H1 (cell line): ENCODE measurements at regions not wholly inside any gene's neighbourhood (a gene's known extent, or its start where the extent isn't known, plus 50 kb on each side); places are given as distances from the start of the nearest gene placed in this dataset.

ENCODE experiments used
- CTCF ChIA-PET: fragments of 300-600 bp; sonication (Branson Sonifier 250); formaldehyde crosslinking; loops from one replicate; lab custom pipeline; 2021; ENCODE audit not compliant: partially characterized antibody; lab: Charles Lee
- POLR2A ChIA-PET: fragments of 300-600 bp; sonication (Branson Sonifier 250); formaldehyde crosslinking; loops from one replicate; lab custom pipeline; 2021; ENCODE audit warnings: inconsistent platforms; ENCODE audit not compliant: partially characterized antibody; lab: Charles Lee
- DNase-seq, 2 experiments: peaks; one replicate each; pipeline versions ENCODE4 v3.0.0 to v3.0.0-alpha.2; 2010 to 2022; ENCODE audit warnings: low spot score in 2 of 2, low read depth in 1 of 2, mixed read lengths in 1 of 2
- FAIRE-seq: peaks from 2 replicates; lab custom pipeline; 2011; peaks lifted over from hg19 to GRCh38; lab: Jason Lieb, UNC
- H2AFZ ChIP-seq: 2 replicates; pipeline ENCODE4 v1.8.1; 2012; ENCODE audit warnings: low read length, inconsistent platforms
- H2AK5ac ChIP-seq: 2 replicates; pipeline ENCODE4 v1.6.1; 2013; ENCODE audit warnings: low read depth, low read length
- H2BK120ac ChIP-seq: replicated peaks from 2 replicates; pipeline ENCODE3; 2013; ENCODE audit warnings: low read depth, low read length, inconsistent platforms
- H2BK12ac ChIP-seq: 2 replicates; pipeline ENCODE4 v1.6.1; 2013; ENCODE audit warnings: low read depth, low read length
- H2BK15ac ChIP-seq: 2 replicates; pipeline ENCODE4 v1.6.1; 2013; ENCODE audit warnings: low read length
- H2BK20ac ChIP-seq: 2 replicates; pipeline ENCODE4 v1.6.1; 2013; ENCODE audit warnings: low read length
- H2BK5ac ChIP-seq: 2 replicates; pipeline ENCODE4 v1.6.1; 2013; ENCODE audit warnings: low read depth, low read length
- H3K14ac ChIP-seq: 2 replicates; pipeline ENCODE4 v1.6.1; 2013; ENCODE audit warnings: inconsistent platforms; ENCODE audit not compliant: insufficient read length
- H3K18ac ChIP-seq: 2 replicates; pipeline ENCODE4 v1.6.1; 2013; ENCODE audit warnings: low read length; ENCODE audit errors: extremely low read depth
- H3K23ac ChIP-seq: 2 replicates; pipeline ENCODE4 v1.6.1; 2013; ENCODE audit warnings: inconsistent platforms; ENCODE audit not compliant: insufficient read length
- H3K23me2 ChIP-seq: 2 replicates; pipeline ENCODE4 v1.6.1; 2013; ENCODE audit warnings: low read depth, low read length
- H3K27ac ChIP-seq: 2 replicates; pipeline ENCODE4 v1.6.1; 2011; ENCODE audit warnings: low read depth, low read length, inconsistent platforms
- H3K27me3 ChIP-seq, 4 experiments: replicated peaks in 1 of 4; 1 replicate in 1 of 4; 2 replicates in 3 of 4; pipeline versions ENCODE4 v1.6.1 to v1.8.1; 2011 to 2013; ENCODE audit warnings: low read length in 3 of 4, mild to moderate bottlenecking in 3 of 4, inconsistent platforms in 2 of 4, mixed read lengths in 2 of 4, moderate library complexity in 1 of 4; ENCODE audit not compliant: control insufficient read depth in 3 of 4, insufficient read depth in 3 of 4; ENCODE audit errors: extremely low read depth in 1 of 4
- H3K36me3 ChIP-seq, 4 experiments: 2 replicates each; pipeline versions ENCODE4 v1.6.1 to v1.8.1; 2011 to 2013; ENCODE audit warnings: mild to moderate bottlenecking in 4 of 4, low read length in 3 of 4, moderate library complexity in 2 of 4, control low read depth in 1 of 4, inconsistent platforms in 1 of 4; ENCODE audit not compliant: insufficient read depth in 4 of 4, control insufficient read depth in 2 of 4
- H3K4ac ChIP-seq: replicated peaks from 2 replicates; pipeline ENCODE3; 2013; ENCODE audit warnings: low read length, low read depth, mixed read lengths, inconsistent platforms; ENCODE audit not compliant: insufficient read length
- H3K4me1 ChIP-seq, 4 experiments: replicated peaks in 1 of 4; 1 replicate in 1 of 4; 2 replicates in 3 of 4; pipeline versions ENCODE4 v1.6.1 to v1.8.1; 2011 to 2013; ENCODE audit warnings: low read length in 3 of 4, inconsistent platforms in 2 of 4, mixed read lengths in 1 of 4; ENCODE audit not compliant: insufficient read depth in 4 of 4, control insufficient read depth in 3 of 4
- H3K4me2 ChIP-seq, 2 experiments: 2 replicates each; pipeline versions ENCODE4 v1.6.1 to v1.8.1; 2011 to 2013; ENCODE audit warnings: low read depth in 2 of 2, low read length in 2 of 2, control low read depth in 1 of 2, inconsistent platforms in 1 of 2, mild to moderate bottlenecking in 1 of 2; ENCODE audit not compliant: insufficient read depth in 1 of 2
- H3K4me3 ChIP-seq, 4 experiments: fragments of 200-600, 300-600 bp in 1 of 4; sonication (generic), shearing (Covaris generic), sonication (Bioruptor Twin) in 1 of 4; 2 replicates each; pipeline versions ENCODE4 v1.5.1 to v1.8.1; 2011 to 2016; ENCODE audit warnings: low read length in 4 of 4, low read depth in 3 of 4, control low read depth in 2 of 4, inconsistent platforms in 2 of 4, mild to moderate bottlenecking in 2 of 4, mixed read lengths in 1 of 4, moderate library complexity in 1 of 4; ENCODE audit not compliant: insufficient read depth in 2 of 4; ENCODE audit errors: extremely low read depth in 1 of 4
- H3K56ac ChIP-seq: replicated peaks from 2 replicates; pipeline ENCODE3; 2013; ENCODE audit warnings: low read depth, mild to moderate bottlenecking, mixed read lengths, low read length, inconsistent platforms; ENCODE audit not compliant: insufficient read length
- H3K79me1 ChIP-seq: 2 replicates; pipeline ENCODE4 v1.6.1; 2013; ENCODE audit warnings: low read depth, low read length, control low read depth
- H3K79me2 ChIP-seq, 2 experiments: 2 replicates each; pipeline versions ENCODE4 v1.6.1 to v1.8.1; 2012 to 2013; ENCODE audit warnings: low read length in 2 of 2, mild to moderate bottlenecking in 2 of 2, inconsistent platforms in 1 of 2; ENCODE audit not compliant: insufficient read depth in 2 of 2, control insufficient read depth in 1 of 2
- H3K9ac ChIP-seq, 4 experiments: replicated peaks in 1 of 4; 1 replicate in 1 of 4; 2 replicates in 3 of 4; pipeline versions ENCODE4 v1.6.1 to v1.8.1; 2011 to 2013; ENCODE audit warnings: low read depth in 3 of 4, low read length in 3 of 4, control low read depth in 2 of 4, mild to moderate bottlenecking in 2 of 4, moderate library complexity in 2 of 4, inconsistent platforms in 1 of 4; ENCODE audit errors: extremely low read depth in 1 of 4
- H3K9me3 ChIP-seq, 2 experiments: 2 replicates each; pipeline versions ENCODE4 v1.6.1 to v1.8.1; 2012 to 2013; ENCODE audit warnings: mild to moderate bottlenecking in 2 of 2, moderate library complexity in 2 of 2, control low read depth in 1 of 2, inconsistent platforms in 1 of 2, low read depth in 1 of 2, low read length in 1 of 2, mixed read lengths in 1 of 2; ENCODE audit not compliant: insufficient read depth in 2 of 2
- H4K20me1 ChIP-seq, 2 experiments: replicated peaks in 1 of 2; 2 replicates each; pipeline versions ENCODE3 to v1.8.1; 2011 to 2013; ENCODE audit warnings: inconsistent platforms in 2 of 2, low read length in 2 of 2, mild to moderate bottlenecking in 1 of 2; ENCODE audit not compliant: insufficient read depth in 2 of 2, control insufficient read depth in 1 of 2
- H4K5ac ChIP-seq: 2 replicates; pipeline ENCODE4 v1.6.1; 2013; ENCODE audit warnings: low read length, low read depth, mixed read lengths, inconsistent platforms; ENCODE audit not compliant: insufficient read length
- H4K8ac ChIP-seq: 2 replicates; pipeline ENCODE4 v1.8.0; 2013; ENCODE audit warnings: mild to moderate bottlenecking, moderate library complexity, low read length, inconsistent platforms; ENCODE audit not compliant: insufficient read depth; ENCODE audit errors: extremely low read depth
- H4K91ac ChIP-seq: replicated peaks from 2 replicates; pipeline ENCODE3; 2013; ENCODE audit warnings: low read length, mixed read lengths, inconsistent platforms; ENCODE audit not compliant: insufficient read length
- CTCF ChIP-seq, 3 experiments: IDR thresholded peaks; 1 replicate in 2 of 3; 2 replicates in 1 of 3; pipeline versions ENCODE4 v1.5.1 to v1.6.1; 2011; ENCODE audit warnings: low read length in 3 of 3, mild to moderate bottlenecking in 3 of 3, inconsistent platforms in 2 of 3, low read depth in 1 of 3, moderate library complexity in 1 of 3; ENCODE audit not compliant: insufficient read depth in 1 of 3; ENCODE audit errors: control extremely low read depth in 1 of 3
- FOSL1 ChIP-seq: IDR thresholded peaks from 2 replicates; pipeline ENCODE4 v1.6.1; 2011; ENCODE audit warnings: mild to moderate bottlenecking, low read depth, low read length, moderate library complexity; ENCODE audit not compliant: insufficient read depth
- POLR2AphosphoS5 ChIP-seq: IDR thresholded peaks from 2 replicates; pipeline ENCODE4 v1.6.1; 2011; ENCODE audit warnings: low read depth, low read length
- RAD21 ChIP-seq, 2 experiments: IDR thresholded peaks in 1 of 2; conservative IDR thresholded peaks in 1 of 2; 2 replicates each; pipeline ENCODE4 v1.6.1; 2011; ENCODE audit warnings: low read depth in 2 of 2, low read length in 2 of 2, improper control_type of control experiment in 1 of 2, inconsistent platforms in 1 of 2, mild to moderate bottlenecking in 1 of 2, moderate library complexity in 1 of 2
- TBP ChIP-seq: IDR thresholded peaks from 2 replicates; pipeline ENCODE4 v1.6.1; 2011; ENCODE audit warnings: low read depth, low read length, improper control_type of control experiment
- WGBS, 2 experiments: shearing (Covaris generic) in 1 of 2; methylation state at CpG; one replicate each; pipeline versions ENCODE4 v1.1.6 to v1.1.7; 2013 to 2015; ENCODE audit warnings: low lambda C conversion rate in 2 of 2, mixed read lengths in 2 of 2, inconsistent platforms in 1 of 2, low coverage in 1 of 2, missing lambda C conversion rate in 1 of 2; ENCODE audit not compliant: insufficient replicate concordance in 2 of 2, insufficient coverage in 1 of 2, insufficient read length in 1 of 2; ENCODE audit errors: extremely low coverage in 1 of 2, missing lambda C conversion rate in 1 of 2; 5-methylcytosine and 5-hydroxymethylcytosine counted together

GRCh38 chrX:25191403-25191802 is 175.6 kb upstream of the ARX start:
- Histone ChIP-seq H3K27ac (no peak overlapping the region), H2AK5ac (no peak overlapping the region), H3K4me3 (no peak overlapping the region), H3K23ac (no peak overlapping the region), H3K79me2 (no peaks in the 10 kb centered on the region), H4K91ac (no peak overlapping the region), H2AFZ (no peak overlapping the region), H4K20me1 (no peaks in the 10 kb centered on the region), H3K9ac (no peak overlapping the region), H3K36me3 (no peaks in the 10 kb centered on the region), H2BK5ac (no peak overlapping the region), H2BK15ac (no peak overlapping the region), H3K4ac (no peak overlapping the region), H3K4me2 (no peak overlapping the region), H2BK120ac (no peak overlapping the region), H3K56ac (no peak overlapping the region), H2BK20ac (no peak overlapping the region), H4K5ac (no peak overlapping the region), H4K8ac (no peak overlapping the region), H3K23me2 (no peaks in the 10 kb centered on the region), H3K9me3 (no peaks in the 10 kb centered on the region), H3K4me1 (no peaks in the 10 kb centered on the region), H3K18ac (no peak overlapping the region), H3K27me3 (no peaks in the 10 kb centered on the region), H2BK12ac (no peak overlapping the region), H3K79me1 (no peaks in the 10 kb centered on the region), H3K14ac (no peak overlapping the region)
- POLR2A ChIA-PET: no interaction called here
- DNase-seq (no peak), FAIRE-seq (peak; percentile 95)
- 51% methylated on average over 7 of the region's 7 CpGs; no CpG with 5 or more reads in 1 of the 2 experiments for WGBS, 2 experiments
- CTCF ChIA-PET: interaction anchor here (0.7 to 1.8 kb wide), 12 partner anchors 10 to 239 kb away, joined by 3 to 6 read pairs (median 3); no protein-coding TSS in a partner anchor
- TF ChIP-seq TBP (no peak), FOSL1 (no peak), RAD21 (IDR thresholded peaks at IDR 0.05 in 1 of 2, conservative IDR thresholded peaks at IDR 0.05 in 1 of 2; ENCODE audit: low read depth in 2 of 2, low read length in 2 of 2) (peak; percentile 31 to 44; a peak in 3 of 4 replicates), POLR2AphosphoS5 (no peak), CTCF (IDR thresholded peaks at IDR 0.05; ENCODE audit: control extremely low read depth in 1 of 3, insufficient read depth in 1 of 3, low read depth in 1 of 3, low read length in 3 of 3) (peak; percentile 20 to 56 (median 27); a peak in 2 of 4 replicates)
